NB4 (cell line): ENCODE measurements at regions not wholly inside any gene's neighbourhood (a gene's known extent, or its start where the extent isn't known, plus 50 kb on each side); places are given as distances from the start of the nearest gene placed in this dataset.

ENCODE experiments used
- DNase-seq: peaks from one replicate; pipeline ENCODE4 v3.0.0; 2010; ENCODE audit warnings: low read depth
- H3K4me3 ChIP-seq: one replicate; pipeline ENCODE4 v1.5.1; 2011; ENCODE audit warnings: mild to moderate bottlenecking, low read depth, low read length, moderate library complexity
- MAX ChIP-seq: IDR thresholded peaks from 2 replicates; pipeline ENCODE4 v1.6.1; 2011; ENCODE audit warnings: low read depth, low read length
- MYC ChIP-seq: IDR thresholded peaks from 2 replicates; pipeline ENCODE4 v1.6.1; 2011; ENCODE audit warnings: low read depth, low read length
- POLR2A ChIP-seq: IDR thresholded peaks from 2 replicates; pipeline ENCODE4 v1.6.1; 2011; ENCODE audit warnings: mild to moderate bottlenecking; ENCODE audit not compliant: insufficient read length; ENCODE audit errors: extremely low read depth
- TF ChIP-seq, protein P1 (sequence below): IDR thresholded peaks from one replicate; pipeline ENCODE4 v1.5.1; 2012; ENCODE audit warnings: low read depth, low read length

DNA sequence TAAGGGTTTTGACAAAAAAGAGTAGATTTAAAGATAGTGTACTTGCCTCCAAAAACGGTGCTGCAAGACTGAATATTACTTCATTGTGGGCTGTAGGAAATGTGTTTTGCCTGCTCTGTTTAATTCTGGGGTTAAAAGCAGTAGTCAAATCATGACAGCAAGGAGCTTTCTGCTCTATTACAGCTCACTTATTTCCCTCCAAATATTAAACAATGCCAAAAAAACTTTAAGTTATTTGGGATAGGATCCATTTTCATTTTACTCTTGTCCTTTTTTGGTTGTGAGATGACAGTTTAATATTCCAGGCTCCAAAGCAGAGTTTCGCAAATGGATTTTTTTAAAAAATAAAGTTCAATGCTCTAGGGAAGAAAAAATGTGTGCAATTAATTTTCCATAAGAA lies 340.4 kb upstream of the RGMB start:
- TF ChIP-seq MYC = no peak
- TF ChIP-seq POLR2A = no peak
- TF ChIP-seq MAX = no peak
- TF ChIP-seq, protein P1, sequence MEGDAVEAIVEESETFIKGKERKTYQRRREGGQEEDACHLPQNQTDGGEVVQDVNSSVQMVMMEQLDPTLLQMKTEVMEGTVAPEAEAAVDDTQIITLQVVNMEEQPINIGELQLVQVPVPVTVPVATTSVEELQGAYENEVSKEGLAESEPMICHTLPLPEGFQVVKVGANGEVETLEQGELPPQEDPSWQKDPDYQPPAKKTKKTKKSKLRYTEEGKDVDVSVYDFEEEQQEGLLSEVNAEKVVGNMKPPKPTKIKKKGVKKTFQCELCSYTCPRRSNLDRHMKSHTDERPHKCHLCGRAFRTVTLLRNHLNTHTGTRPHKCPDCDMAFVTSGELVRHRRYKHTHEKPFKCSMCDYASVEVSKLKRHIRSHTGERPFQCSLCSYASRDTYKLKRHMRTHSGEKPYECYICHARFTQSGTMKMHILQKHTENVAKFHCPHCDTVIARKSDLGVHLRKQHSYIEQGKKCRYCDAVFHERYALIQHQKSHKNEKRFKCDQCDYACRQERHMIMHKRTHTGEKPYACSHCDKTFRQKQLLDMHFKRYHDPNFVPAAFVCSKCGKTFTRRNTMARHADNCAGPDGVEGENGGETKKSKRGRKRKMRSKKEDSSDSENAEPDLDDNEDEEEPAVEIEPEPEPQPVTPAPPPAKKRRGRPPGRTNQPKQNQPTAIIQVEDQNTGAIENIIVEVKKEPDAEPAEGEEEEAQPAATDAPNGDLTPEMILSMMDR = no peak
- no peak overlapping the region for H3K4me3 ChIP-seq

DNA sequence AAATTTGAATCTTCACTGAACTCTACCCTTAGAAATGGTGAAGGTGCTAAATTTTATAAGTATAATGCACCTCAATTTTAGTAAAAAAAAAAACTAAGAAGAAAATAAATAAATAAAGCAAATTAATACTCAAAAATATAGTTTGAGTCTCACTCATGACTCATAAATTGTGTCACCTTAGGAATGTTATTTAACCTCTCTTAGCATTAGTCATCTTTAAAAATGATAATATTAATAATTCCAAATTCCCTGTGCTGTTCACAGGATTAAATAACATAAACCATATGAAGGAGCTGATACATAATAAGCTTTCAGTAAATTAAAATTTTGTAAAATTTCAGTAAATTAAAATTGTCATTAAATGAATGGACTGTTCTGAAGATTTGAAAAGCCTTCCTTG lies 339.8 kb upstream of the RGMB start:
- no peak overlapping the region for H3K4me3 ChIP-seq
- TF ChIP-seq MAX (no peak), POLR2A (no peak), MYC (no peak)
- TF ChIP-seq, protein P1 = no peak
- DNase-seq = no peak

More for the DNA sequence above, 340.4 kb upstream of the RGMB start:
- no peak for DNase-seq

DNA sequence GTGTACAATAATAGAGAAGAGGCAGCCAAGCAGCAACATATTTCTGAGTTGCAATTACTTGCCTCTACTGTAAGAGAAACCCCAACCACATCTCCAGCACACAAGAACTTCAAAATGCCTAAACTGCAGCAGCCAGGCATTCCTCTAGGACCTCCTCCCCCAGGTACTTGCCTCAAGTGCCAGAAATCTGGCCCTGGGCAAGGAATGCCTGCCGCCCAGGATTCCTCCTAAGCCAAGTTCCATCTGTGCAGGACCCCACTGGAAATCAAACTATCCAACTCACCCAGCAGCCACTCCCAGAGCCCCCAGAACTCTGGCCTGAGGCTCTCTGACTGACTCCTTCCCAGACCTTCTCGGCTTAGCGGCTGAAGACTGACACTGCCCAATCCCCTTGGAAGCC lies 336.8 kb upstream of the RGMB start:
- DNase-seq = no peak
- TF ChIP-seq MYC (no peak), POLR2A (no peak), MAX (no peak)
- TF ChIP-seq, protein P1 = no peak
- no peak overlapping the region for H3K4me3 ChIP-seq

GRCh38 chr5:98442448-98442847 lies 331.0 kb upstream of the RGMB start:
- TF ChIP-seq MYC = no peak
- TF ChIP-seq, protein P1 = no peak
- no peak for TF ChIP-seq MAX
- no peak for TF ChIP-seq POLR2A
- no peak overlapping the region for H3K4me3 ChIP-seq
- DNase-seq = no peak

- TF ChIP-seq POLR2A = no peak
- TF ChIP-seq, protein P1 = no peak
- no peak for TF ChIP-seq MAX
- TF ChIP-seq MYC = no peak
- no peak for DNase-seq
- no peak overlapping the region for H3K4me3 ChIP-seq
These were observed 329.6 kb upstream of the RGMB start for GRCh38 chr5:98443881-98444280.

DNA sequence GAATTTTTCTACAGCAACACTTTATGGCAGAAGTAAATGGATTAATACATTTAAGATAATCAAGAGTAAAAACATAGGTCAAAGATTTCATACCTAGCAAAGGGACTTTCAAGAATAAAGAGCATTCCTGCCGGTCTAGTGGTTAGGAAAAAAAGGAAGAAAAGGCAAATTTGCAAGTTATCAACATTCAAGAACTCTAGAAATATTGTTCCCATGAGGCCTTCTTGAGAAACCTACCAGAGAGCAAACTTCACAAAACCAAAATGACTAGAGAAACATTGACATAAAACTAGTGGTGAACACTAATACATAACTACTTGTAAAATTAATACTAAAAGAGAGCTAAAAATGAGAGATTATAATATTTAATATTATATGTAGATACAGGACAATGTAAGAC lies 320.2 kb upstream of the RGMB start:
- H3K4me3 ChIP-seq = no peak overlapping the region
- no peak for TF ChIP-seq MYC
- TF ChIP-seq POLR2A = no peak
- TF ChIP-seq MAX = no peak
- TF ChIP-seq, protein P1 = no peak
- DNase-seq = no peak
